H1 (cell line): ENCODE measurements at regions not wholly inside any gene's neighbourhood (a gene's known extent, or its start where the extent isn't known, plus 50 kb on each side); places are given as distances from the start of the nearest gene placed in this dataset.

ENCODE experiments used
- CTCF ChIA-PET: fragments of 300-600 bp; sonication (Branson Sonifier 250); formaldehyde crosslinking; loops from one replicate; lab custom pipeline; 2021; ENCODE audit not compliant: partially characterized antibody; lab: Charles Lee
- POLR2A ChIA-PET: fragments of 300-600 bp; sonication (Branson Sonifier 250); formaldehyde crosslinking; loops from one replicate; lab custom pipeline; 2021; ENCODE audit warnings: inconsistent platforms; ENCODE audit not compliant: partially characterized antibody; lab: Charles Lee
- DNase-seq, 2 experiments: peaks; one replicate each; pipeline versions ENCODE4 v3.0.0 to v3.0.0-alpha.2; 2010 to 2022; ENCODE audit warnings: low spot score in 2 of 2, low read depth in 1 of 2, mixed read lengths in 1 of 2
- FAIRE-seq: peaks from 2 replicates; lab custom pipeline; 2011; peaks lifted over from hg19 to GRCh38; lab: Jason Lieb, UNC
- H2AFZ ChIP-seq: 2 replicates; pipeline ENCODE4 v1.8.1; 2012; ENCODE audit warnings: low read length, inconsistent platforms
- H2AK5ac ChIP-seq: 2 replicates; pipeline ENCODE4 v1.6.1; 2013; ENCODE audit warnings: low read depth, low read length
- H2BK120ac ChIP-seq: replicated peaks from 2 replicates; pipeline ENCODE3; 2013; ENCODE audit warnings: low read depth, low read length, inconsistent platforms
- H2BK12ac ChIP-seq: 2 replicates; pipeline ENCODE4 v1.6.1; 2013; ENCODE audit warnings: low read depth, low read length
- H2BK15ac ChIP-seq: 2 replicates; pipeline ENCODE4 v1.6.1; 2013; ENCODE audit warnings: low read length
- H2BK20ac ChIP-seq: 2 replicates; pipeline ENCODE4 v1.6.1; 2013; ENCODE audit warnings: low read length
- H2BK5ac ChIP-seq: 2 replicates; pipeline ENCODE4 v1.6.1; 2013; ENCODE audit warnings: low read depth, low read length
- H3K14ac ChIP-seq: 2 replicates; pipeline ENCODE4 v1.6.1; 2013; ENCODE audit warnings: inconsistent platforms; ENCODE audit not compliant: insufficient read length
- H3K18ac ChIP-seq: 2 replicates; pipeline ENCODE4 v1.6.1; 2013; ENCODE audit warnings: low read length; ENCODE audit errors: extremely low read depth
- H3K23ac ChIP-seq: 2 replicates; pipeline ENCODE4 v1.6.1; 2013; ENCODE audit warnings: inconsistent platforms; ENCODE audit not compliant: insufficient read length
- H3K23me2 ChIP-seq: 2 replicates; pipeline ENCODE4 v1.6.1; 2013; ENCODE audit warnings: low read depth, low read length
- H3K27ac ChIP-seq: 2 replicates; pipeline ENCODE4 v1.6.1; 2011; ENCODE audit warnings: low read depth, low read length, inconsistent platforms
- H3K27me3 ChIP-seq, 4 experiments: replicated peaks in 1 of 4; 1 replicate in 1 of 4; 2 replicates in 3 of 4; pipeline versions ENCODE4 v1.6.1 to v1.8.1; 2011 to 2013; ENCODE audit warnings: low read length in 3 of 4, mild to moderate bottlenecking in 3 of 4, inconsistent platforms in 2 of 4, mixed read lengths in 2 of 4, moderate library complexity in 1 of 4; ENCODE audit not compliant: control insufficient read depth in 3 of 4, insufficient read depth in 3 of 4; ENCODE audit errors: extremely low read depth in 1 of 4
- H3K36me3 ChIP-seq, 4 experiments: 2 replicates each; pipeline versions ENCODE4 v1.6.1 to v1.8.1; 2011 to 2013; ENCODE audit warnings: mild to moderate bottlenecking in 4 of 4, low read length in 3 of 4, moderate library complexity in 2 of 4, control low read depth in 1 of 4, inconsistent platforms in 1 of 4; ENCODE audit not compliant: insufficient read depth in 4 of 4, control insufficient read depth in 2 of 4
- H3K4ac ChIP-seq: replicated peaks from 2 replicates; pipeline ENCODE3; 2013; ENCODE audit warnings: low read length, low read depth, mixed read lengths, inconsistent platforms; ENCODE audit not compliant: insufficient read length
- H3K4me1 ChIP-seq, 4 experiments: replicated peaks in 1 of 4; 1 replicate in 1 of 4; 2 replicates in 3 of 4; pipeline versions ENCODE4 v1.6.1 to v1.8.1; 2011 to 2013; ENCODE audit warnings: low read length in 3 of 4, inconsistent platforms in 2 of 4, mixed read lengths in 1 of 4; ENCODE audit not compliant: insufficient read depth in 4 of 4, control insufficient read depth in 3 of 4
- H3K4me2 ChIP-seq, 2 experiments: 2 replicates each; pipeline versions ENCODE4 v1.6.1 to v1.8.1; 2011 to 2013; ENCODE audit warnings: low read depth in 2 of 2, low read length in 2 of 2, control low read depth in 1 of 2, inconsistent platforms in 1 of 2, mild to moderate bottlenecking in 1 of 2; ENCODE audit not compliant: insufficient read depth in 1 of 2
- H3K4me3 ChIP-seq, 4 experiments: fragments of 200-600, 300-600 bp in 1 of 4; sonication (generic), shearing (Covaris generic), sonication (Bioruptor Twin) in 1 of 4; 2 replicates each; pipeline versions ENCODE4 v1.5.1 to v1.8.1; 2011 to 2016; ENCODE audit warnings: low read length in 4 of 4, low read depth in 3 of 4, control low read depth in 2 of 4, inconsistent platforms in 2 of 4, mild to moderate bottlenecking in 2 of 4, mixed read lengths in 1 of 4, moderate library complexity in 1 of 4; ENCODE audit not compliant: insufficient read depth in 2 of 4; ENCODE audit errors: extremely low read depth in 1 of 4
- H3K56ac ChIP-seq: replicated peaks from 2 replicates; pipeline ENCODE3; 2013; ENCODE audit warnings: low read depth, mild to moderate bottlenecking, mixed read lengths, low read length, inconsistent platforms; ENCODE audit not compliant: insufficient read length
- H3K79me1 ChIP-seq: 2 replicates; pipeline ENCODE4 v1.6.1; 2013; ENCODE audit warnings: low read depth, low read length, control low read depth
- H3K79me2 ChIP-seq, 2 experiments: 2 replicates each; pipeline versions ENCODE4 v1.6.1 to v1.8.1; 2012 to 2013; ENCODE audit warnings: low read length in 2 of 2, mild to moderate bottlenecking in 2 of 2, inconsistent platforms in 1 of 2; ENCODE audit not compliant: insufficient read depth in 2 of 2, control insufficient read depth in 1 of 2
- H3K9ac ChIP-seq, 4 experiments: replicated peaks in 1 of 4; 1 replicate in 1 of 4; 2 replicates in 3 of 4; pipeline versions ENCODE4 v1.6.1 to v1.8.1; 2011 to 2013; ENCODE audit warnings: low read depth in 3 of 4, low read length in 3 of 4, control low read depth in 2 of 4, mild to moderate bottlenecking in 2 of 4, moderate library complexity in 2 of 4, inconsistent platforms in 1 of 4; ENCODE audit errors: extremely low read depth in 1 of 4
- H3K9me3 ChIP-seq, 2 experiments: 2 replicates each; pipeline versions ENCODE4 v1.6.1 to v1.8.1; 2012 to 2013; ENCODE audit warnings: mild to moderate bottlenecking in 2 of 2, moderate library complexity in 2 of 2, control low read depth in 1 of 2, inconsistent platforms in 1 of 2, low read depth in 1 of 2, low read length in 1 of 2, mixed read lengths in 1 of 2; ENCODE audit not compliant: insufficient read depth in 2 of 2
- H4K20me1 ChIP-seq, 2 experiments: replicated peaks in 1 of 2; 2 replicates each; pipeline versions ENCODE3 to v1.8.1; 2011 to 2013; ENCODE audit warnings: inconsistent platforms in 2 of 2, low read length in 2 of 2, mild to moderate bottlenecking in 1 of 2; ENCODE audit not compliant: insufficient read depth in 2 of 2, control insufficient read depth in 1 of 2
- H4K5ac ChIP-seq: 2 replicates; pipeline ENCODE4 v1.6.1; 2013; ENCODE audit warnings: low read length, low read depth, mixed read lengths, inconsistent platforms; ENCODE audit not compliant: insufficient read length
- H4K8ac ChIP-seq: 2 replicates; pipeline ENCODE4 v1.8.0; 2013; ENCODE audit warnings: mild to moderate bottlenecking, moderate library complexity, low read length, inconsistent platforms; ENCODE audit not compliant: insufficient read depth; ENCODE audit errors: extremely low read depth
- H4K91ac ChIP-seq: replicated peaks from 2 replicates; pipeline ENCODE3; 2013; ENCODE audit warnings: low read length, mixed read lengths, inconsistent platforms; ENCODE audit not compliant: insufficient read length
- CEBPB ChIP-seq: IDR thresholded peaks from 2 replicates; pipeline ENCODE4 v1.6.1; 2012; ENCODE audit warnings: low read depth, low read length
- CTBP2 ChIP-seq: IDR thresholded peaks from 2 replicates; pipeline ENCODE4 v1.7.0; 2011; ENCODE audit warnings: borderline replicate concordance, mild to moderate bottlenecking, moderate library complexity, mixed read lengths, low read length; ENCODE audit not compliant: insufficient read depth, insufficient read length
- HDAC2 ChIP-seq, 2 experiments: fragments of 300-600 bp in 1 of 2; sonication (generic) in 1 of 2; IDR thresholded peaks; 2 replicates each; pipeline ENCODE4 v1.6.1; 2011 to 2012; ENCODE audit warnings: low read depth in 2 of 2, low read length in 2 of 2, mild to moderate bottlenecking in 2 of 2, moderate library complexity in 2 of 2, borderline replicate concordance in 1 of 2, inconsistent platforms in 1 of 2
- POU5F1 ChIP-seq: IDR thresholded peaks from 2 replicates; pipeline ENCODE4 v1.6.1; 2011; ENCODE audit warnings: low read depth, mild to moderate bottlenecking, low read length, moderate library complexity
- RAD21 ChIP-seq, 2 experiments: IDR thresholded peaks in 1 of 2; conservative IDR thresholded peaks in 1 of 2; 2 replicates each; pipeline ENCODE4 v1.6.1; 2011; ENCODE audit warnings: low read depth in 2 of 2, low read length in 2 of 2, improper control_type of control experiment in 1 of 2, inconsistent platforms in 1 of 2, mild to moderate bottlenecking in 1 of 2, moderate library complexity in 1 of 2
- SP1 ChIP-seq: IDR thresholded peaks from 2 replicates; pipeline ENCODE4 v1.6.1; 2011; ENCODE audit warnings: low read depth, low read length
- ZNF274 ChIP-seq: IDR thresholded peaks from 2 replicates; pipeline ENCODE4 v1.7.0; 2012; ENCODE audit warnings: low read length, borderline replicate concordance; ENCODE audit errors: extremely low read depth
- TF ChIP-seq, protein P1 (sequence below), 3 experiments: IDR thresholded peaks; 1 replicate in 2 of 3; 2 replicates in 1 of 3; pipeline versions ENCODE4 v1.5.1 to v1.6.1; 2011; ENCODE audit warnings: low read length in 3 of 3, mild to moderate bottlenecking in 3 of 3, inconsistent platforms in 2 of 3, low read depth in 1 of 3, moderate library complexity in 1 of 3; ENCODE audit not compliant: insufficient read depth in 1 of 3; ENCODE audit errors: control extremely low read depth in 1 of 3
- TF ChIP-seq, protein P2 (sequence below): IDR thresholded peaks from 2 replicates; pipeline ENCODE4 v1.6.1; 2012; ENCODE audit warnings: low read length, inconsistent platforms

DNA sequence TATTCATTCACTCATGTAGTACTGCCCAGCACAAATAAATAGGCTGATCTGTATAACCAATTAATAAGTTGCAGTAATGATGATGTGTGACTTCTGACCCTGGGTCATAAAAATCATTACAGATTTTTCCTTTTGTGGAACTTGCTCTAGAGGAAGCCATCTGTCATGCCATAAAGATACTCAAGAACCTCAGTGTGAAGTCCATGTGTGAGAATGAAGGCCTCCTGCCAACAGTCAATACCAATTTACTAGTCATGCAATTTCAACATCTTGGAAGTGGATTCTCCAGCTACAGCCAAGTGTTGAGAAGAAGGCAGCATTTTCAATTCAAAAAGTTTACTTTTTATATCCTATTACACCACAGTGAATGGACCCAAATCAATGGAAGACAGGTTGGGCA is 435.6 kb upstream of the LRRC4C start:
- no peak overlapping the region for H2AFZ ChIP-seq
- no peak overlapping the region for H3K27ac ChIP-seq
- no peak overlapping the region for H3K23ac ChIP-seq
- ChIA-PET POLR2A (no interaction called here), CTCF (no interaction called here)
- FAIRE-seq (no peak), DNase-seq (no peak)
- H3K23me2 ChIP-seq = no peaks in the 10 kb centered on the region; the same call in 1 of the 2 replicates
- no peak overlapping the region for H3K14ac ChIP-seq
- H2BK5ac ChIP-seq = no peak overlapping the region
- no peak overlapping the region for H4K8ac ChIP-seq
- no peak overlapping the region for H3K56ac ChIP-seq
- H3K27me3 ChIP-seq = no peaks in the 10 kb centered on the region
- no peak overlapping the region for H3K4ac ChIP-seq
- no peaks in the 10 kb centered on the region for H3K36me3 ChIP-seq
- H4K20me1 ChIP-seq = no peaks in the 10 kb centered on the region
- no peaks in the 10 kb centered on the region for H3K79me2 ChIP-seq
- no peak overlapping the region for H4K91ac ChIP-seq
- H3K9ac ChIP-seq = no peak overlapping the region
- no peak overlapping the region for H2BK12ac ChIP-seq
- no peak overlapping the region for H2BK120ac ChIP-seq
- H3K4me3 ChIP-seq = no peak overlapping the region
- H3K9me3 ChIP-seq = no peaks in the 10 kb centered on the region
- no peak overlapping the region for H4K5ac ChIP-seq
- no peak overlapping the region for H2BK20ac ChIP-seq
- H2BK15ac ChIP-seq = no peak overlapping the region
- H3K4me1 ChIP-seq = no peaks in the 10 kb centered on the region
- H3K4me2 ChIP-seq = no peak overlapping the region
- no peak overlapping the region for H2AK5ac ChIP-seq
- TF ChIP-seq POU5F1 (no peak), CEBPB (no peak), CTBP2 (no peak), HDAC2 (IDR thresholded peaks at IDR 0.05; ENCODE audit: borderline replicate concordance in 1 of 2, low read depth in 2 of 2, low read length in 2 of 2) (no peak), SP1 (no peak), ZNF274 (no peak), RAD21 (IDR thresholded peaks at IDR 0.05 in 1 of 2, conservative IDR thresholded peaks at IDR 0.05 in 1 of 2; ENCODE audit: low read depth in 2 of 2, low read length in 2 of 2) (no peak)
- TF ChIP-seq, protein P1, sequence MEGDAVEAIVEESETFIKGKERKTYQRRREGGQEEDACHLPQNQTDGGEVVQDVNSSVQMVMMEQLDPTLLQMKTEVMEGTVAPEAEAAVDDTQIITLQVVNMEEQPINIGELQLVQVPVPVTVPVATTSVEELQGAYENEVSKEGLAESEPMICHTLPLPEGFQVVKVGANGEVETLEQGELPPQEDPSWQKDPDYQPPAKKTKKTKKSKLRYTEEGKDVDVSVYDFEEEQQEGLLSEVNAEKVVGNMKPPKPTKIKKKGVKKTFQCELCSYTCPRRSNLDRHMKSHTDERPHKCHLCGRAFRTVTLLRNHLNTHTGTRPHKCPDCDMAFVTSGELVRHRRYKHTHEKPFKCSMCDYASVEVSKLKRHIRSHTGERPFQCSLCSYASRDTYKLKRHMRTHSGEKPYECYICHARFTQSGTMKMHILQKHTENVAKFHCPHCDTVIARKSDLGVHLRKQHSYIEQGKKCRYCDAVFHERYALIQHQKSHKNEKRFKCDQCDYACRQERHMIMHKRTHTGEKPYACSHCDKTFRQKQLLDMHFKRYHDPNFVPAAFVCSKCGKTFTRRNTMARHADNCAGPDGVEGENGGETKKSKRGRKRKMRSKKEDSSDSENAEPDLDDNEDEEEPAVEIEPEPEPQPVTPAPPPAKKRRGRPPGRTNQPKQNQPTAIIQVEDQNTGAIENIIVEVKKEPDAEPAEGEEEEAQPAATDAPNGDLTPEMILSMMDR (IDR thresholded peaks at IDR 0.05; ENCODE audit: control extremely low read depth in 1 of 3, insufficient read depth in 1 of 3, low read depth in 1 of 3, low read length in 3 of 3) = no peak
- TF ChIP-seq, protein P2, sequence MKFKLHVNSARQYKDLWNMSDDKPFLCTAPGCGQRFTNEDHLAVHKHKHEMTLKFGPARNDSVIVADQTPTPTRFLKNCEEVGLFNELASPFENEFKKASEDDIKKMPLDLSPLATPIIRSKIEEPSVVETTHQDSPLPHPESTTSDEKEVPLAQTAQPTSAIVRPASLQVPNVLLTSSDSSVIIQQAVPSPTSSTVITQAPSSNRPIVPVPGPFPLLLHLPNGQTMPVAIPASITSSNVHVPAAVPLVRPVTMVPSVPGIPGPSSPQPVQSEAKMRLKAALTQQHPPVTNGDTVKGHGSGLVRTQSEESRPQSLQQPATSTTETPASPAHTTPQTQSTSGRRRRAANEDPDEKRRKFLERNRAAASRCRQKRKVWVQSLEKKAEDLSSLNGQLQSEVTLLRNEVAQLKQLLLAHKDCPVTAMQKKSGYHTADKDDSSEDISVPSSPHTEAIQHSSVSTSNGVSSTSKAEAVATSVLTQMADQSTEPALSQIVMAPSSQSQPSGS = no peak
- H3K79me1 ChIP-seq = no peaks in the 10 kb centered on the region
- H3K18ac ChIP-seq = no peak overlapping the region
